ENCODE measurements at regions not wholly inside any gene's neighbourhood (a gene's known extent, or its start where the extent isn't known, plus 50 kb on each side); places are given as distances from the start of the nearest gene placed in this dataset.

- Histone ChIP-seq H3K27me3 (ENCODE audit: control insufficient read depth, low read length) (no peaks in the 10 kb centered on the region), H3F3A (ENCODE audit: control insufficient read depth, insufficient read depth) (no peaks in the 10 kb centered on the region), H4K20me1 (ENCODE audit: control insufficient read depth, insufficient read depth, low read depth, low read length) (no peaks in the 10 kb centered on the region), H3K4me2 (ENCODE audit: low read length) (no peak overlapping the region), H3K79me2 (ENCODE audit: control insufficient read depth, low read length) (no peaks in the 10 kb centered on the region), H3K4me3 (ENCODE audit: low read length) (no peak overlapping the region), H3K9me2 (replicated peaks; ENCODE audit: control insufficient read depth, low read length) (no peaks in the 10 kb centered on the region), H3K4me1 (ENCODE audit: control insufficient read depth, low read length) (no peaks in the 10 kb centered on the region), H3K9me3 (ENCODE audit: control insufficient read depth, insufficient read depth, low read length) (no peaks in the 10 kb centered on the region), H3K36me3 (ENCODE audit: control insufficient read depth, low read length) (no peaks in the 10 kb centered on the region), H3K27ac (ENCODE audit: low read depth, low read length) (no peak overlapping the region)
- TF ChIP-seq EZH2phosphoT487 (IDR thresholded peaks at IDR 0.05; ENCODE audit: borderline replicate concordance, low read length) (no peak), CTCF (IDR thresholded peaks at IDR 0.05; ENCODE audit: low read depth, low read length, poor library complexity, severe bottlenecking) (no peak)
Measured at GRCh38 chr13:99797691-99798090, 173.9 kb downstream of the ZIC5 start.

- Histone ChIP-seq H3K4me3 (ENCODE audit: low read length) (no peak overlapping the region), H3K79me2 (ENCODE audit: control insufficient read depth, low read length) (no peaks in the 10 kb centered on the region), H3K4me1 (ENCODE audit: control insufficient read depth, low read length) (no peaks in the 10 kb centered on the region), H3F3A (ENCODE audit: control insufficient read depth, insufficient read depth) (no peaks in the 10 kb centered on the region), H3K4me2 (ENCODE audit: low read length) (no peak overlapping the region), H3K9me2 (replicated peaks; ENCODE audit: control insufficient read depth, low read length) (no peaks in the 10 kb centered on the region), H4K20me1 (ENCODE audit: control insufficient read depth, insufficient read depth, low read depth, low read length) (no peaks in the 10 kb centered on the region), H3K27ac (ENCODE audit: low read depth, low read length) (no peak overlapping the region), H3K27me3 (ENCODE audit: control insufficient read depth, low read length) (no peaks in the 10 kb centered on the region), H3K9me3 (ENCODE audit: control insufficient read depth, insufficient read depth, low read length) (no peaks in the 10 kb centered on the region), H3K36me3 (ENCODE audit: control insufficient read depth, low read length) (no peaks in the 10 kb centered on the region)
- TF ChIP-seq CTCF (IDR thresholded peaks at IDR 0.05; ENCODE audit: low read depth, low read length, poor library complexity, severe bottlenecking) (no peak), EZH2phosphoT487 (IDR thresholded peaks at IDR 0.05; ENCODE audit: borderline replicate concordance, low read length) (no peak)
Measured at GRCh38 chr13:99796175-99796819, 175.3 kb downstream of the ZIC5 start.

DNA sequence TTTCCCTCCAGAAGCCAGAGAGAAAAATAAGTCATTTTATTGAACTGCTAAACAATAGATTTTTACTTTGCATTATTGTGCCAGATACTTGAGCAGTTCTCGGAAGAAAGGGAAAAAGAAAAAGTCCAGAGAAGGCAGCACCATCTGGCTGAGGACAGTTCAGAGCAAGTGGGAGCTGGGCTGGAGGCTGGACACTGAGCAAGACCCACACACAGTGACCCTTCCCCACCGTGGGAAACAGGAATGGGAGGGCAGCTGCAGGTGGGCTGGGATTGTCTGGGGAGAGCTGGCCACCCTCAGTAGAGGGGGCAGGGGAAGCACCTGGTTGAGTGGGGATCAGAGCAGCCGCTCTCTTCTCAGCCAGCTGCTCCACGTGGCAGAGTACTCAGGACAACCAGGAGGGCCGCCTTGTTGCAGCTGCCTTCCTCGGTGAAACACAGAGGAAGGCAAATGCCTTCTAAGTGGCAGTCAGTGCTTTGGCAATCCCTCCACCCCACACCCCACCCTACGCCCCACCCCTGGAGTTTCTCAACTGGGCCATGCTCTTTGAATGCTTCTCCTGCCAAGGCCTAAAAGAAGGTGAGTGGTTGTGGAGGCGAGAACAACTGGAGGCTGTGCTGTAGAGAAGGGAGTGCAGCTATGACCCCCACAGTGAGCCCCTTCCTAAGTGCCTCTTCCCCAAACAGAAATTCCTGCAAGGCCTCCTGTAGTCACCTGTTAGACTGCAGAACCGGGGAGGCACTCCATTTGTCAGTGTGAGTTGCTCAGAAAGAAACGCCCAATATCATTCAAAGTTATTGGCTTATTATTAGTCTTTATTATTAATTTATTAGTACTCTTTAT, 179.3 kb downstream of the ZIC5 start:
- Histone ChIP-seq H3K4me2 (ENCODE audit: low read length) (no peak overlapping the region), H3K9me2 (replicated peaks; ENCODE audit: control insufficient read depth, low read length) (no peaks in the 10 kb centered on the region), H3K36me3 (ENCODE audit: control insufficient read depth, low read length) (no peaks in the 10 kb centered on the region), H3K79me2 (ENCODE audit: control insufficient read depth, low read length) (no peaks in the 10 kb centered on the region), H3K9me3 (ENCODE audit: control insufficient read depth, insufficient read depth, low read length) (no peaks in the 10 kb centered on the region), H4K20me1 (ENCODE audit: control insufficient read depth, insufficient read depth, low read depth, low read length) (no peaks in the 10 kb centered on the region), H3K4me3 (ENCODE audit: low read length) (no peak overlapping the region), H3K4me1 (ENCODE audit: control insufficient read depth, low read length) (no peaks in the 10 kb centered on the region), H3K27ac (ENCODE audit: low read depth, low read length) (no peak overlapping the region), H3K27me3 (ENCODE audit: control insufficient read depth, low read length) (no peaks in the 10 kb centered on the region), H3F3A (ENCODE audit: control insufficient read depth, insufficient read depth) (no peaks in the 10 kb centered on the region)
- TF ChIP-seq EZH2phosphoT487 (IDR thresholded peaks at IDR 0.05; ENCODE audit: borderline replicate concordance, low read length) (no peak), CTCF (IDR thresholded peaks at IDR 0.05; ENCODE audit: low read depth, low read length, poor library complexity, severe bottlenecking) (no peak)
